GM18502 (cell line): ENCODE measurements at regions not wholly inside any gene's neighbourhood (a gene's known extent, or its start where the extent isn't known, plus 50 kb on each side); places are given as distances from the start of the nearest gene placed in this dataset.
A peak's percentile ranks its signal among the peaks of the same experiment; 100 is the strongest.

Source experiments
- ATAC-seq: cut with Tn5 transposase; IDR thresholded peaks from one replicate; pipeline ENCODE4 v1.9.1; 2021; ENCODE audit warnings: mild to moderate bottlenecking; ENCODE audit not compliant: unreplicated experiment, poor library complexity

DNA sequence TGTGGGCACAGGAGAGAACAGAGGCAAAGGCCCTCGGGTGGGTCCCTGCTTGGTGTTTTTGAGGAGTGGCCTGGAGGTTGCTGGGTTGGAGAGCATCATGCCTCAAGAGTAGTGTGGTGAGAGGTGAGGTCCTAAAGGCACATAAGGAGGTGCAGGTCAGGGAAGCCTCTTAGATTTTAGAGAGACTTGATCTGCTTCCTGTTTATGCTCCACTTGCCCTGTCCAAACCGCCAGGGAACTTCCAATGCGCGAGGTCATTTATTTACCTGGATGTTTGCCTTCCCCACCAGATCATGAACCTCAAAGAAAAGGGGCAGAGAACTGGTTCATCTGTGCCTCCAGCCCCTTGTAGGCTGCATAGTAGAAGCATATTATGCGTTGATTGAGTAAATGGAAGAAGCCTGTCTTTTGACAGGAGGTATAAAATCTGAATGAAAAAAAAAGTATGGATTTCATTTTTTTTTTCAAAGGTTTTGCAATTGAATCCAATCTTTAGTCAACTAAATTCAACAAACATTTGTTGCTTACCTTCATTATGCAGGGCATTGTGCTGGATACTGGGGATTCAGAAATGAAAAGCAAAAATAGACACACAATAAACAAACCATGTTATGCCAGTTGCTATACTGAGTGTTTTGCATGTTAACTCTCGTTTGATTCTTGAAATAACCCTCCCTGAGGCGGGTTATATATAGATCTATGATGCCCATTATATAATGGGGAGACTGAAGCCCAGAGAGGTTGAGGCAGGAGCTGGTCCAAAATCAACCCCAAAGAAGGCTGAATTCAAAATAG lies 485.2 kb downstream of the VRK1 start:
- ATAC-seq, result no peak

DNA sequence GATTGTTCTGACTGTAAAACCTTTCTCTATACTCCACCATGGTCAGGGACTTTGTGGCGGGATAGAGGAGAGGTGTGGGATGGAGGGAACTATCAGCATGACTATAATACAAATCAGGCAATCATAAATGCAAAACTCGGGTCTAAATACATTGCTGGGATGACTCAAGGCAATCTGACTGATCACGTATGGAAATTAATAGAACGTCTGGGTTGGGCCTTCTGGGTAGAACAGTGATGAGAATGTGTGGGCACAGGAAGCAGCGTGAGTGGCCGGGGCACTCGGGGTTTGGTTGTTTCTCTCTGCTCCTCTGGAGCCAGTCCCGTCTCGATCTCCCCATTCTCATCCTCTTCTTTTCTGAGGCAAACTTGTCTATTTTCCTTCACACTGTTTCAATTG lies 485.8 kb downstream of the VRK1 start:
- no peak for ATAC-seq

DNA sequence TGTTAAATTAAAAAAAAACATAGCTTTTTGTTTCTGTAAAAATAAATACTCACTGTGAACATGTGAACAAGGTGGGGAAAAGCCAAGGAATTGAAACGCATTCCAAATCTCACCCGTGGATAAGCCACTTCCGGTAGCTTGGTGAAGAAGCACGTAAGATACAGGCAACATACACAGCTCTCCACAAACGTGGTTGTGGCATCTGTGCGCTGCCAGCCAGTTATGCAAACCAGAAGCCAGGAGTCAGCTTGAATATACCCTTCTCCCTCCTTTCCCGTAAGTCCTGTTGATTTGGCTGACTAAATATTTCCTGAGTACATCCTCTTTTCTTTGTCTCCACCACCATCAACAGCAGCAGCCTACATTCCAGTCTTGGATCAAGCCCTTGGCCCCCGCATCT lies 486.2 kb downstream of the VRK1 start:
- ATAC-seq, result no peak

DNA sequence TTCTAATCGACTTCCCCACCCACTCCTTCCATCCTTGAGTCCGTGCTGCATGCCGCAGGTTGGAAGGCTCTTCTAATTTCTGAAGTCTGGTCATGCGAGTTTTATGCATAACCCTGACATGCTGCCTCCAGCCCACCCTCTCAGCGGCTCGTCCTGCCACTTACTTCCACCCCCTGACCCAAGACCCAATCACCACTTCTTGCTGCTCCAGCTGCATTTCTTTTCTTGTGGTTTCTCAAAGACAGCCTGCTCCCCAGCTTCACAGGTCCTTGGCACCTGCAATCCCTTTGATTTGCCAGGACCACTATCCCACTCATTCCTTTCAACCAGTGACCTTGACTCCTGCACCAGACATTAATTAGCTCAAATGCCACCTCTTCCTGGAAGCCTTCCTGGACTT lies 486.7 kb downstream of the VRK1 start:
- ATAC-seq, result no peak

DNA sequence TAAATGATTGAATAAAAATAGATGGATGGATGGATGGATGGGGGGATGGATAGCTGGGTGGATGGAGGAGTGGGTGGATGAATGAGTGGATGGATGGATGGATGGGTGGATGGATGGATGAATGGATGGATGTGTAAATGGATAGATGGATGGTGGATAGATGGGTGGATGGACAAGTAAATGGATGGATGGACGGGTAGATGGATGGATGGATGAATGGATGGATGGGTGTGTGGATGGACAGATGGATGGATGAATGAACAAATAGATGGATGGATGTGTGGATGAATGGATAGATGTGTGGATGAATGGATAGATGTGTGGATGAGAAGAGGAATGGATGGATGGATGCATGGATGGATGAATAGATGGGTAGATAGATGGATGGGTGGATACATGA lies 490.8 kb downstream of the VRK1 start:
- no peak for ATAC-seq

DNA sequence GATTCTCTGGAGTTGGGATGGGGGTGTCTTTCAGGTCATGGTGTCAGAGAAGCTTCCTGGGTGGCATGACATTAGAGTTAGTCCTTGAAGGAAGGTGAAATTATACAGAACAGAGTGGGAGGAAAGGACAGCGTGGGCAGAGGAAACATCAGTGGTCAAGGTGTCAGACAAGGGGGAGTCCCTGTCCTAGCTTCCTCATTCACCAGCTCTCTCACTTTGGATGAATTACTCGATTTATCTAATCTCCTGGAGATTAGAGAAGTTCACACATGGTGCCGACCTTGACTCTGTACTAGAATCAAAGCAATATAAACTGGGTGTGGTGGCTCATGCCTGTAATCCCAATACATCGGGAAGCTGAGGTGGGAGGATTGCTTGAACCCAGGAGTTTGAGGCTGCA lies 492.9 kb downstream of the VRK1 start:
- no peak for ATAC-seq

DNA sequence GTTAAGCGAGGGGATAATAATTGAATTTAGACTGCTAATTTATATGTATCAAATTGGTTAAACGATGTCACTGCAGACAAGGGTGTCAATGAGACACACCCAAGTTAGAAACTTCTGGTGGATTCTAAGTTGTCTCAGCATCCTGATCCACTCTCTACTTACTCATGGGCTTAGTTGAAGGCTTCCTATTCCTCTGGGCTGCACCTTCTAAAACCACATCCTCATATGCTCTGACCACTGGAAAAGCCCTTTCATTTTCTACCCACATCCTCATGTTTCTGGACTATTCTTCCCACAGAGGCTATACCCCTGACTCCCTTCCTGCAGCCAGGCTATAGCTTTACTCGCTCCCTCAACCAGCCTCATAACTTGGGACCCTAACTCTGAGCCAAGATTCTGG lies 493.8 kb downstream of the VRK1 start:
- ATAC-seq, result no peak

DNA sequence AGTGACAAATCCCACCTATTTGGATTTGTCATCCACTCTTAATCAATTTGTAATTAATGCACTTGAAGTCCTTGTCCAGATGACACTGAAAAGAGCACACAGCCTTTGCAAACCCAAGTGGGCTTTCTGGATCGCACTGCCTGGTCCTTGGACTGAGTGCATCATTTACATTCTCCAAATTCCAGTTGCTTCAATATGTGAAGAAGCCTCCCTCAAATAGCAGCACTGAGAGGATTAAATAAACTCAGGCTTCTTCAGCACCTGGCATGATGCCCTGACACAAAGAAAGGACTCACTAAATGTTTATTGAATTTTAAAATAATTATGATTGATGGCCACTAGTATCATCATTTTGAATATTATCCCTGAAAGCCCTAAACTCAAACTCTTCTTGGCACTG lies 496.5 kb downstream of the VRK1 start:
- no peak for ATAC-seq

DNA sequence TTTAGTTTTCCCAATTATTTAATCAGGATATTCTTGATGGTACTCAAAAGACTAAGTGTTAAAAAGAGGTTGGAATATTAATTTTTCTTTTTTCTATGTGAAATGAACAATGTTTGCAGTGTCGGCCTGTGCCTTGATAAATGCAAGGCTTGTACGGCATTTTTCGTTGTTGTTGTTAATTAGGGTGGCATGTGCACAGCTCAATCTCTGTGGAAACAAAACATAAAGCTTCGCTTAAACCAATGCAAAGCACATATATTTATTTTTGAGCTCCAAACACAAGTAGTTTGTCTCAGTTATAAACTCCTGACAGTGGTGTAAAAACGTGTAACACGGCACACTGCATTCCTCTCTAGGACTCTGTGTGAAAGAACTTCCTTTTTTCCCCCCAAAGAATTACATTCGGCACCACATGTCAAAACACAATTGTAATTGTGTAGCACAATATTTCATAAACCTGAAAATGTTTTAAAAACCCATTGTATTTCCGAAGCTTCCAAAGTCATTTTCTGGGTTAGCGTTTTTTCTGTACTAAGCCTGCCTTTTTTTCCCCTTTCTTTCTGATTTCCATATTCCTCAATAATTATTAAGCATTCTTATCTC lies 498.0 kb downstream of the VRK1 start:
- no peak for ATAC-seq

DNA sequence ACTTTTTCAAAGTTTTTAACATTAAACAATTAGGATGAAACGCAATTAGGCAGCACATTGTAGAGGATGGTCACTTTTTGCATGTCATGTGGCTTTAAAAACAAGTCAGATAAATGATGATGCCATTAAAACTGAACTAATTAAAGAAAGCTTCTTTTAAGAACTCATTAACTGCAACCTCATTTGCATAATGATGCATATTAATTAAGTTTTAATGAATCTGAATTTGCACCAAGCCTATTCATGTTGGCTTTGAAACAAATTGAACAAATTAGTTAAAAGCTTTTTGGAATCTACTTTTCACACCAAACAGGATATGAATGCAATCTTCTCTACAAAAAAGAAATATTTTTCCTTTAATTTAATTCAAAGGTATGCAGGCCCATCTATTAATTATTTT lies 499.0 kb downstream of the VRK1 start:
- no peak for ATAC-seq

DNA sequence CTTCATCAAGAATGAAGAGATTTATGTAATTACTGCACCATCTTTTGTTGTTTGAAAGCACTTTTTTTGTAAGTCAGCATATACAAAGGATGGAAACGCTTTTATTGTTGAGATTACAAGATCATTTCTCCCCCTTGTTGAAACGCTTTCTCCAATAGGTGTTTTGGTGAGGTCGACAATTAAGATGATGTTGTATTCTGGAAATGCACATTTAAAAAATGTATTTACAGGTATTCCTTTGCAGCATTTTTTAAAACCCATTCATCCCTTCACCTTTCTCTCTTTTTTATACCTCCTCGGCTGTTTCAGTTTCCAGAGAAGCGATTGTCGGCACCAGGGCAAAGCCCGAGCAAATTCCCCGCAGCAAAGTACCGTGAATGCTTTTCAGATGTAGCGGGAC lies 499.9 kb downstream of the VRK1 start:
- ATAC-seq, result no peak

DNA sequence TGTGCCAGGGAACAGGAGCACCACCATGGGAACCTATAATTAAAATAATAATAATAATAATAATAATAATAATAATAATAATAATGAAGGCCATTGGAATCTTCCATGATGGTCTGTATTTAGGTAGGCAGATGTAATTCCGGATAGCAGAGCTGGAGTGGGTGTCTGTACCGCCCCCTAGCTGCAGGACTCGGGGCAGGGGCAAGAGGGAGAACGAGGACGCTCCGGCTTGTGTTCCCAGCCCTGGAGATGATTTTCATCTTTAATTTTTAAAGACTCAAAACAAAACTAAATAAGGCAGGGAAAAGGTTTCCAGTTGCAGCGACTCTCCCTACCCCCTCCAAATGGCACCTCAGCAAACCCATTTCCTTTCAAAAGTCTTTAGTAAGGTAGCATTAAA lies 501.1 kb downstream of the VRK1 start:
- ATAC-seq, result no peak

DNA sequence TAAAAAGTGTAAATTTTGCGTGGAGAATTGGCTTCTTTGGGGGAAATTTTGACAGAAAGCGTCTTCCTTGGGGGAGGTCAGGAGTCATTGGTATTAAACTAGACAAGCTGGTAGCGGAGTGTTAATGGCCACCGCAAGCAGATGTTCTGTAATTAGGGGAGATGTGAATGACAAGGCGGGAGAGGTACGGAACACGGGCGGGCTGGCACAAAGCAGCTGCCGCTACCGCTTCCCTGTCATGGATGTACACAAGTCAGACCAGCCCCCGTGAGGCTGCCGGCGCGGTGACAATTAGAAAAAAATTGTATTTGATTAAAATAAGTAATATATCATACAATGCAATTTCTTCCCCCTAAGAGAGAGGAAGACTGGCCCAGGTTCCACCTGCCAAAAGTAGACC lies 501.6 kb downstream of the VRK1 start:
- no peak for ATAC-seq

DNA sequence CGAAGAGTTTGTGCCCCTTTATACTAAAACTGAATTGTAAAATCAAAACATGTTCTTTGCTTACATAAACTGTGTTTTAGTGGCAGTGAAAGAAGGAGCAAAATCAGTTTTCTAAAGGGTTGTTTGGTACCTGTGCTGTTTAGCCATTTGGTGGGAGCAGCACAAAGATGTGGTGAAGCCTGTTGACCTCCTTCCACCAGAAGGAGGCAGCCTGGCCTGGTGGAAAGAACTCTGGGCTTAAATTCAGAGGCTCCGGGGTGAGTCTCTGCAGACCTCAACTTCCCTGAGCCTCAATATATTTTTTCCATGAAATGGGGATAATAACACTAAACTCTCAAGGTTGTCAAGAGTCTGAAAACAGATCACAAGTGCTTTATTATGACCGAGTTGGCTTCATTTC lies 502.5 kb downstream of the VRK1 start:
- no peak for ATAC-seq

DNA sequence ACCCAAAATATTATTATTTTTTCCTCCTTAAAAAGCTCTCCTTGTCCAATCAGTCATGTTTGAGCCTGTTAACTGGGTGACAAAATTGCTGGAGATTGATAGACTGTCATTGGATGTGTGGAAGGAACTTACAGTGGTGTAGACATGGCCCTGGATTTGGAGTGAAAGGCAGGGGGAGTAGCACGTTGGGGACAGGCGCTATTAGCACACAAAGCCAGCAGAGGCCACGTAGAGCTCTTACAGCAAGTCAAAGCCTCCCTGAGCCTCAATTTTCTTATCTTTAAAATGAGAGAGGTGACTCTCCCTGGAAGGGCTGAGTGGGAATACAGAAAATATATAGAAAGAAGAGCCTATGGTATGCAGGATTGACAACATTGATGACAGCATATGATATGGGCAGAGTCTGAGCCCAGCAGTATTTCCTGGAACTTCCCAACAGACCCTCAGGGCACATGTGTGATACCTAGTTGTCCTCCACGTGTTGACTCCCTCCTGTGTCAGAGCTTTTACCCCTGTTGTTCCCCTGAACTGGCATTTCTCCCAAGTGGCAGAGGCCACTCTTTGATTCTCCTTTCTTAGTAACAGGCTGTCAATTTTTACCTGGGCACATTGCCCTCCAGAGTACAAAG lies 504.9 kb downstream of the VRK1 start:
- ATAC-seq, result no peak

DNA sequence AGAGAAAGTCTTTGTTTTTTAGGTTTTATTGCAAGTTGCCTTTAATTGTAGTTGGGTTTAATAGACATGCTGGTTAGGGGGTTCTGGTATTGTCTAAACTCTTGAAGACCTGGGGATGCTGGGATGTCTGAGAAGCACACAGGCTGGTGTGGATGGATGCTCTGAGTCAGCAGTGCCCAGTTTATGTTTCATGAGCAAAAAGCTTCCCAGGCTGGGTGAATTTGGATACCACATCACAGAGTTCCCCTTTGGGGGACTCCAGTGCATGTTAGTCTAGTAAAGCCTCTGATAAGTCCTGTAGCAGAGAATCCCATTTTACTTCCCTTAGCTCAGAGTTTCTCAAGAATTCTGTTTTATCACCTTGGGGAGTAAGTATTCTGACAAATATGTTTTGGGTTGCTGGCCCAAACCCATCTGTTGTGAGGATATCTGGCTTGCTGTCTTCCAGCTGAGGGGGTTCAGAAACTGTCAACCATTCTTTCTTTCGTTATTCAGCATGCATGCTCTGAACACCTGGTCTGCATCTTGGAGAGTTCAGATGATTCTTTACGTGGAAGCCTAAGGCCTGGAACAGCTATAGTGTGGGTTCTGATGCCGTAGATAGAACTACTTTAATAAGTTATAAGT lies 509.1 kb downstream of the VRK1 start:
- ATAC-seq, result peak; percentile 81

DNA sequence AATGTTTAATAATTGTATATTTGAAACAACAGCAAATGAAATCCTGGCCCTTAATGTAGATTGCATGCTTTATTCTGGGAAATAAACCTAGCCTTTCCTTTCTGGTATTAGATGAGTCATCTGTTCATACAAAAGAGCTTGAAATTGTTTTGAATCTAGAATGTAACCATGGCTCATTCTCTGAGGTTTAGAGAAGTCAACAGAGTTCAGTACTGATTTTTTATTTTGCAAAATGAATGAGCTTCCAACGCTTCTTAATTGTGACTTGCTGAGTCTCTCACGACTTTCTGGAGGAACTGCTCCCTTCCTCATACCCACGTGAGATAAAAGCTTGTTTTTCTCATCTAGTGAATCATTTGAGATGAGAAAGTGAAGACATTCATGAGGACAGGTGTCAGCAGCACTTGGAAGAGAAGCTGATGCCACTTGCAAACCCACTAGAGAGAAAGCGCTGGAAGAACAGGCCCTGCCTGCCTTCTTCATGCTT lies 509.6 kb downstream of the VRK1 start:
- peak; percentile 75 for ATAC-seq

DNA sequence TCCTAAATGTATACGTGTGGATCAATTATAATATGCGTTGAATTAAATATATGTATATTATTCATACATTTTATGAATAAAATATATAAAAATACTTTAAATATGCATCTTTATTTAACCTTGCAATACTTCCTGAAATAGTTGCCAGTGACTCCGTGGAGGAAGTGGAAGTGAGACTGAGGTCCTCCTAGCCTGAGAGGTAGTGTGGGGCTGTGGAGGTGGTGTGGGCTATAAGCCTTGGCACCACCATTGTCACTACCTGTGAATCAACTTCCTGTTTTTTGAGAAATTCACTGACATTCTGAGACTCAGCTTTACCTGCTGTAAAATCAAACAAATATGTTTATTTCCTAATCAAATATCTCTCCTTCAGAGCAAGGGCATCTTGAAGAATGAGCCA lies 514.2 kb downstream of the VRK1 start:
- ATAC-seq, result no peak

DNA sequence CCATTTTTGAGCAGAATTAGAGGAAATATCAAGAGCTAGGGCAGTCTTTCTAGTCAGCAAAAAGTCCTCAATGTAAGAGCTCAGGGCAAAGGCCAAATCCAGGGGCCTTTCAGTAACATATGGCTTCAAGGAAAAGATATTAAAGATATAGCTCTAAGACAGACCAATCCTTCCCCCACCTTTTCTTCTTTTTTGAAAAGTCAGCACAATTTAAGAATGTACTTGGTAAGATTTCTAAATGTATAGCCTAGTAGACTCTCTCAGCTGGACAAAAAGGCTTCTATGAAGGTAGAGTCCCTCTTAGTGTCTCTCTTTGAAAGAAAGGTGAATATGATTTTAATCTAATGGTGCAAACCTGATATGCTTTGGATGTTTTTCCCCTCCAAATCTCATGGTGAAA lies 515.7 kb downstream of the VRK1 start:
- no peak for ATAC-seq

DNA sequence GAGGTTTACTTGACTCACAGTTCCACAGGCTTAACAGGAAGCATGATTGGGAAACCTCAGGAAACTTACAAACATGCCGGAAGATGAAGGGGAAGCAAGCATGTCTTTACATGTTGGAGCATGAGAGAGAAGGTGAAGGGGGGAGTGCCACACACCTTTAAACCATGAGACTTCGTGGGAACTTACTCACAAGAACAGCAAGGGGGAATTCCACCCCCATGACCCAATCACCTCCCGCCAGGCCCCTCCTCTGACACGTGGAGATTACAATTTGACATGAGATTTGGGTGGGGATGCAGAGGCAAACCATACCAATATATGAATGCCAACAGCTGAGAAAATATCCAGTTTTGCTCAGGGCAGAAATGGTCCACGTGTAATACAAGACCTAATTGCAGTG lies 518.6 kb downstream of the VRK1 start:
- ATAC-seq, result no peak

DNA sequence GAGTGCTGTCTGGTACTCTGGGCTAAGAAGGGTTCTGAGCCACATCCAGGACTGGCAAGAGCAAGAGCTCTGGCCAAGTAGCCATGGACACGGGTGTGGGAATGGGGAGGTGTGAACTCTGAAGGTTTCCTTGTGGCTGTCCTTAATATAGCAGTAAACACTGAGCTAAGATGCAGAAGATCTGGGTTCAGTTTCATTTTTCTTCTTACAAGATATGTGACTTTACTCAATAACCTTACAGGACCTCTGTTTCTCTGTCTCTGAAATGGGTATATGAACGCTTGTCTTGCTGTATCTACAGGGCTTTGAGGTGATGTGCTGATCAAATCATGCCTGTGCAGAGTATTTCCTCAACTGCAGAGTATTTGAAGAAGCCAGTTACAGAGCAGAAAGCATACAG lies 521.2 kb downstream of the VRK1 start:
- ATAC-seq, result no peak
